ENCODE measurements at regions not wholly inside any gene's neighbourhood (a gene's known extent, or its start where the extent isn't known, plus 50 kb on each side); places are given as distances from the start of the nearest gene placed in this dataset.

DNA sequence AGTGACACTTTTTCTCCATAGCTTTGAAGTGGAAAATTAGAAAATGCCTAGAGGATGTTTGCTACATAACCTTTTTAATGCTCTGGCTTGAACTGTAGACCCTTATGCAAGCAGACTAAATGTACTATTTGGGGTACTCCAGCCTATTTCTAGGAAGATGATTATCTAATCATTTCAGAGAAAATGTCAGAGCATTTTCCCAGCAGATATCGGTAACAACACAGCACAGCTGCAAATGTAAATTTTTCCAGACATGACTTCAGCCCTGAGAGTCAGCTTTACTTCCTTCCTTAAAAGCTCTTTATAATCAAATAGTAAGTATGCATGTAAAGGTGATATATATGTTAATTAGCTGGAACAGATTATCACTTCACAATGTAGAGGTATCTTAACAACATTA lies 1647.1 kb downstream of the SUCLG1 start:
- no peaks in the 10 kb centered on the region for H3K27me3 ChIP-seq
- TF ChIP-seq POLR2AphosphoS5 (IDR thresholded peaks at IDR 0.05) (no peak), POLR2A (IDR thresholded peaks at IDR 0.05) (no peak), EP300 (IDR thresholded peaks at IDR 0.05) (no peak)
- TF ChIP-seq, protein P1, sequence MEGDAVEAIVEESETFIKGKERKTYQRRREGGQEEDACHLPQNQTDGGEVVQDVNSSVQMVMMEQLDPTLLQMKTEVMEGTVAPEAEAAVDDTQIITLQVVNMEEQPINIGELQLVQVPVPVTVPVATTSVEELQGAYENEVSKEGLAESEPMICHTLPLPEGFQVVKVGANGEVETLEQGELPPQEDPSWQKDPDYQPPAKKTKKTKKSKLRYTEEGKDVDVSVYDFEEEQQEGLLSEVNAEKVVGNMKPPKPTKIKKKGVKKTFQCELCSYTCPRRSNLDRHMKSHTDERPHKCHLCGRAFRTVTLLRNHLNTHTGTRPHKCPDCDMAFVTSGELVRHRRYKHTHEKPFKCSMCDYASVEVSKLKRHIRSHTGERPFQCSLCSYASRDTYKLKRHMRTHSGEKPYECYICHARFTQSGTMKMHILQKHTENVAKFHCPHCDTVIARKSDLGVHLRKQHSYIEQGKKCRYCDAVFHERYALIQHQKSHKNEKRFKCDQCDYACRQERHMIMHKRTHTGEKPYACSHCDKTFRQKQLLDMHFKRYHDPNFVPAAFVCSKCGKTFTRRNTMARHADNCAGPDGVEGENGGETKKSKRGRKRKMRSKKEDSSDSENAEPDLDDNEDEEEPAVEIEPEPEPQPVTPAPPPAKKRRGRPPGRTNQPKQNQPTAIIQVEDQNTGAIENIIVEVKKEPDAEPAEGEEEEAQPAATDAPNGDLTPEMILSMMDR (IDR thresholded peaks at IDR 0.05) = no peak
- no peak for DNase-seq (ENCODE audit: low spot score in 2 of 2)
- H3K4me1 ChIP-seq = no peaks in the 10 kb centered on the region
- WGBS = 47% methylated on average over 1 of the region's 1 CpG
- H3K4me3 ChIP-seq = no peak overlapping the region
- no peak overlapping the region for H3K27ac ChIP-seq
- no peaks in the 10 kb centered on the region for H3K36me3 ChIP-seq
- H3K9me3 ChIP-seq = peaks cover 5% of the 10 kb centered on the region

DNA sequence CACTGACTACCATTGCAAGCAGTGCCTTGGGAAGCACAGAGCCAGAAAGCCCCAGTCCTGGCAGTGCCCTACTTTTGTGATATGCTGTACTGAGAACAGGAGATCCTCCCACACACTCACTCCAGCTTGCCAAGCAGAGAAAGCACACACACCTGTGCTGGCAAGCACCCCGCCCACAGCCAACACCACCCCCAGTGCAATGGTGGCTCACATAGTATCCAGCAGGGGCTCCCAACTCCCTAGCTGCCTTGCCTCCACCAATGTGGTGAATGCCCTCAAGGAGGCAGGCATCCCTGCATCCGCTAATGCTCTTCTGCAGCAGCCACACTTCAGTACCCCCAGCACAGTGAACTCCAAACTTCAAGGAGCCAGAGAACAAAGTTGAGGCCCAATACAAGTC lies 1655.8 kb downstream of the SUCLG1 start:
- WGBS = 86% methylated on average over 1 of the region's 2 CpGs
- Histone ChIP-seq H3K4me3 (no peak overlapping the region), H3K27me3 (no peaks in the 10 kb centered on the region), H3K4me1 (no peaks in the 10 kb centered on the region), H3K27ac (no peak overlapping the region), H3K9me3 (peaks cover 7% of the 10 kb centered on the region), H3K36me3 (no peaks in the 10 kb centered on the region)
- TF ChIP-seq, protein P1 (IDR thresholded peaks at IDR 0.05) = no peak
- no peak for TF ChIP-seq POLR2A (IDR thresholded peaks at IDR 0.05)
- peak in 1 of 2 donors; percentile 37 for DNase-seq (ENCODE audit: low spot score in 2 of 2)

DNA sequence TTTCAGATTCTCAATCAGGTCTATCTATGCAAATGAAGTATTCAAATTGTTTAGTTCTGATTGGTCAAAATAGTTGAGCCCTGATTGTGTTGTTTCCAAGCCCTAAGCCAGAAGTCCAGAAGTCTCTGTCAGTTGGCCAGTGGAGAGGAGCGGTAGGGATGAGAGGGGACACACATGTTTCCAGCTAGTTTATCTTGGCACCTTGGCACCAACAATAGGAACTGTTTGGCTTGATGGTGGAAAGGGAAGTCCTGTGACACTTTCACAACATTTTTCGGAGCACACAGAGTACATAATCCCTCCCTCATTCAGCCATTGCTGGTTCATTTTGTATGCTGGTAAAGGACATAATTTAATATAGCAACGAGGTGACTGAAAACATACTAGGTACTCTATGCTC lies 1661.6 kb downstream of the SUCLG1 start:
- Histone ChIP-seq H3K36me3 (no peaks in the 10 kb centered on the region), H3K4me1 (no peaks in the 10 kb centered on the region), H3K4me3 (no peak overlapping the region), H3K9me3 (no peaks in the 10 kb centered on the region), H3K27ac (no peak overlapping the region), H3K27me3 (no peaks in the 10 kb centered on the region)
- DNase-seq (ENCODE audit: low spot score in 2 of 2) = no peak
- TF ChIP-seq, protein P1 (IDR thresholded peaks at IDR 0.05) = no peak
- TF ChIP-seq POLR2AphosphoS5 (IDR thresholded peaks at IDR 0.05) (no peak), POLR2A (IDR thresholded peaks at IDR 0.05) (no peak), EP300 (IDR thresholded peaks at IDR 0.05) (no peak)
- WGBS = 85% methylated on average over 3 of the region's 3 CpGs

DNA sequence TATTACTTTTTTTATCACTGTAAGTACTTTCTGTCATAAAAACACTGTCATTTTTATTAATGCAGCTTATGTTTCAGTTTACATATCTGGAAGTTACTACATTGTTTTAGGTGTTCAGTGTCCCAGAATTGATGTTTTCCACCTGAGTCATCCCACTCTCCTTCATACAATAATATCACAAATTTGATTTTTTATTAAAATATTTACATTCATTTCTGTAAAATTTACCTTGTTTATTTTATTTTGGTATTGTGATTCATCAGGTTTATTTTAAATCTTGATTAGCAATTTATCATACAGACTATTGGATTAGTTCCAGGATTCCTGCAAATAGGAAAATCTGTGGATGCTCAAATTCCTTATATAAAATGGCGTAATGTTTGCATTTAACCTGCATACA lies 1662.9 kb downstream of the SUCLG1 start:
- no peak overlapping the region for H3K4me3 ChIP-seq
- H3K27ac ChIP-seq = no peak overlapping the region
- TF ChIP-seq EP300 (IDR thresholded peaks at IDR 0.05) = no peak
- no peaks in the 10 kb centered on the region for H3K4me1 ChIP-seq
- H3K9me3 ChIP-seq = no peaks in the 10 kb centered on the region
- no peak for DNase-seq (ENCODE audit: low spot score in 2 of 2)
- H3K36me3 ChIP-seq = no peaks in the 10 kb centered on the region
- WGBS = 96% methylated on average over 1 of the region's 1 CpG
- no peaks in the 10 kb centered on the region for H3K27me3 ChIP-seq

DNA sequence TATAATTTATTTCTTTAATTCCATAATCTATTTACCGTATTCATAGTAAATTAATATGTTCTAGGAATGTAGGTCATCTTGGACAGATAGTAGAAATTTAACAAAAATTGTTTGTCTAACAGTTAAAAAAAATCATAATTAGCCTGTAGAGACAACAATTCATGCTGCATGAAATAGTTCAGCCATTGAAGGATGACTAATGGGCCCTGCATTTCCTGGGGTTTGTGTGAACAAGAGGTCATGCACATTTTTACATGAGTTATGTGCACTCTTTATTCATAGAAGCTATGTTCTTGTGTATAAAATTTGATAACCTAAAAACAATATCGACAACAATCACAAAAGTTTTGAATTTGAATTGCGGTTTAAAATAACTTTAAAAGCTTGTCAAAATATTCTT lies 1663.6 kb downstream of the SUCLG1 start:
- WGBS = 78% methylated on average over 3 of the region's 3 CpGs
- Histone ChIP-seq H3K27ac (no peak overlapping the region), H3K36me3 (no peaks in the 10 kb centered on the region), H3K4me3 (no peak overlapping the region), H3K27me3 (no peaks in the 10 kb centered on the region), H3K4me1 (no peaks in the 10 kb centered on the region), H3K9me3 (no peaks in the 10 kb centered on the region)
- TF ChIP-seq EP300 (IDR thresholded peaks at IDR 0.05) = no peak
- TF ChIP-seq, protein P1 (IDR thresholded peaks at IDR 0.05) = no peak
- no peak for TF ChIP-seq POLR2A (IDR thresholded peaks at IDR 0.05)
- TF ChIP-seq POLR2AphosphoS5 (IDR thresholded peaks at IDR 0.05) = no peak
- no peak for DNase-seq (ENCODE audit: low spot score in 2 of 2)

DNA sequence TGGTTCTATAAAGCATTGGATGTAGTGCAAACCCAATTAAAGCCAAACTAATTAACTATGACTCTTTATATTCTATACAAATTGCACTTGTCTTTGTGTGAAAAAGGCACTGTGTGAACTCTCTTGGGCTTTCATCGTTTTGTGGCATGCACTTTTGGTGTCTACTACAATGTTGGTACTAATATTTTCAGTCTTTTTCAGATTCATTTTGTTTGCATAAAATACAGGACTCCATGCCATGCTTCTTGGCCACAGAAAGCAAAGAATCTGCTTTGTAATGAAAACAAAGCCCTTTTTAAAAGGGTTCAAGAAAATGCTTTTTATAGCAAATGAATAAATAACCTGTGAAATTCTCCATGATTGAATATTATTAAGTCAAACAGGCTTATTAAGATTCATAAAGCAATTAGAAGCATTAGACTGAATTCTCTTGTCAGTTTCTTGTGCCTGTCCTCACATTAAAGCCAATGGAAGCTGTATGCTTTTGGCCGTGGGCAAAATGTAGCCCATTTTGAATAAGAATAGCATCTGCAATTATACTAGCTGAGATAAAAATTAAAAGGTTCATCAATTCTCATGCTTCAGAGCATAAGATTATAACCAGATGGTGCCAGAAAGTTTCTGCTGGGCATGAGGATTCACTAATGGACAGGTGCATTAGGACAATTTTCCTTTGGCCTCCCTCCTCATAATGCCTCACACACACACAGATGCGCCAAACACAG lies 1665.2 kb downstream of the SUCLG1 start:
- no peak overlapping the region for H3K27ac ChIP-seq
- DNase-seq (ENCODE audit: low spot score in 2 of 2) = no peak
- TF ChIP-seq, protein P1 (IDR thresholded peaks at IDR 0.05) = no peak
- TF ChIP-seq POLR2A (IDR thresholded peaks at IDR 0.05) = no peak
- no peak for TF ChIP-seq EP300 (IDR thresholded peaks at IDR 0.05)
- no peak for TF ChIP-seq POLR2AphosphoS5 (IDR thresholded peaks at IDR 0.05)
- no peaks in the 10 kb centered on the region for H3K4me1 ChIP-seq
- H3K36me3 ChIP-seq = no peaks in the 10 kb centered on the region
- no peaks in the 10 kb centered on the region for H3K27me3 ChIP-seq
- WGBS = 86% methylated on average over 3 of the region's 3 CpGs
- H3K4me3 ChIP-seq = no peak overlapping the region
- H3K9me3 ChIP-seq = no peaks in the 10 kb centered on the region
